ENCODE measurements at regions not wholly inside any gene's neighbourhood (a gene's known extent, or its start where the extent isn't known, plus 50 kb on each side); places are given as distances from the start of the nearest gene placed in this dataset.

DNA sequence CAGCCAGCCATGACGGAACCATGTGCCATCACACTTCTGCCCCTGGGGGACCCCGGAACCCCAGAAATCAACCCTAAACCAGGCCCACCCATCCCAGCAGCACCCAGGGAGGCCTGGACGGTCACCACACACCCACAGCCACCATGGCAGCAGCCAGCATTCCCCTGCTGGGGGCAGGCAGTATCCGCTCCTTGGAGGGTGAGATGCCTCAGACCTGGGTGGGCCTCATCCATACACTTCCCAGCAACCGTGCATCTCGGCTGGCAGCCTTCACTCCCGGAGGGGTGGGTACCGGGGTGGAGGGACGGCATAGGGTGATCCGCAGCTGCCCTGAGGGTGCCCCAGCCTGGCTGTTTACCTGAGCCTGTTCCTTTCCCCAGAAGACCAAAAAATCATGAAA, 69.1 kb upstream of the FAM20C start:
- Histone ChIP-seq H3K36me3 (replicated peaks in 1 of 2; ENCODE audit: control insufficient read depth in 1 of 2, insufficient read depth in 2 of 2, low read length in 2 of 2) (no peaks in the 10 kb centered on the region), H3K9me3 (replicated peaks in 1 of 2; ENCODE audit: control insufficient read depth in 1 of 2, insufficient read depth in 1 of 2, low read length in 2 of 2) (no peaks in the 10 kb centered on the region), H2AFZ (ENCODE audit: insufficient read depth, low read depth, low read length, poor library complexity, severe bottlenecking) (no peak overlapping the region), H3K27ac (ENCODE audit: low read depth in 1 of 2, low read length in 2 of 2) (no peak overlapping the region), H3K27me3 (ENCODE audit: control insufficient read depth in 2 of 2, insufficient read depth in 2 of 2, low read length in 2 of 2) (no peaks in the 10 kb centered on the region), H3K9ac (ENCODE audit: insufficient read depth, low read length, poor library complexity, severe bottlenecking) (no peak overlapping the region), H4K20me1 (ENCODE audit: insufficient read depth, low read length) (no peaks in the 10 kb centered on the region), H3K79me2 (ENCODE audit: insufficient read depth, low read length) (no peaks in the 10 kb centered on the region), H3K4me3 (replicated peaks in 1 of 3; ENCODE audit: low read depth in 2 of 3, low read length in 3 of 3) (no peak overlapping the region), H3K4me1 (ENCODE audit: control insufficient read depth in 1 of 2, insufficient read depth in 2 of 2, low read length in 2 of 2) (peaks cover 46 to 66% of the 10 kb centered on the region in 2 donors), H3K4me2 (replicated peaks; ENCODE audit: extremely low read depth, low read length, poor library complexity, severe bottlenecking) (no peak overlapping the region)
- H3K27ac Mint-ChIP-seq: peak overlapping the region in 1 of 7 donors; percentile 19
- peaks cover 57% of the 10 kb centered on the region for H3K4me1 Mint-ChIP-seq
- no peak for DNase-seq
- H3K4me3 Mint-ChIP-seq: no peak overlapping the region
- peaks cover 2 to 3% of the 10 kb centered on the region in 2 donors for H3K36me3 Mint-ChIP-seq
- H3K27me3 Mint-ChIP-seq (ENCODE audit: low read depth in 3 of 3): peaks cover 0 to 3% (median 1%) of the 10 kb centered on the region in 3 donors
- no peaks in the 10 kb centered on the region for H3K9me3 Mint-ChIP-seq
- WGBS (ENCODE audit: insufficient coverage): 92% methylated on average over 5 of the region's 10 CpGs
- TF ChIP-seq, protein P1, sequence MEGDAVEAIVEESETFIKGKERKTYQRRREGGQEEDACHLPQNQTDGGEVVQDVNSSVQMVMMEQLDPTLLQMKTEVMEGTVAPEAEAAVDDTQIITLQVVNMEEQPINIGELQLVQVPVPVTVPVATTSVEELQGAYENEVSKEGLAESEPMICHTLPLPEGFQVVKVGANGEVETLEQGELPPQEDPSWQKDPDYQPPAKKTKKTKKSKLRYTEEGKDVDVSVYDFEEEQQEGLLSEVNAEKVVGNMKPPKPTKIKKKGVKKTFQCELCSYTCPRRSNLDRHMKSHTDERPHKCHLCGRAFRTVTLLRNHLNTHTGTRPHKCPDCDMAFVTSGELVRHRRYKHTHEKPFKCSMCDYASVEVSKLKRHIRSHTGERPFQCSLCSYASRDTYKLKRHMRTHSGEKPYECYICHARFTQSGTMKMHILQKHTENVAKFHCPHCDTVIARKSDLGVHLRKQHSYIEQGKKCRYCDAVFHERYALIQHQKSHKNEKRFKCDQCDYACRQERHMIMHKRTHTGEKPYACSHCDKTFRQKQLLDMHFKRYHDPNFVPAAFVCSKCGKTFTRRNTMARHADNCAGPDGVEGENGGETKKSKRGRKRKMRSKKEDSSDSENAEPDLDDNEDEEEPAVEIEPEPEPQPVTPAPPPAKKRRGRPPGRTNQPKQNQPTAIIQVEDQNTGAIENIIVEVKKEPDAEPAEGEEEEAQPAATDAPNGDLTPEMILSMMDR (IDR thresholded peaks at IDR 0.05): no peak
- intact Hi-C loops (cut with micrococcal nuclease): no loop called here

GRCh38 chr7:124130-124949, 68.0 kb upstream of the FAM20C start:
- WGBS (ENCODE audit: insufficient coverage): 88% methylated on average over 20 of the region's 21 CpGs
- H3K36me3 Mint-ChIP-seq: peaks cover 2 to 3% of the 10 kb centered on the region in 2 donors
- Histone ChIP-seq H3K27ac (ENCODE audit: low read depth in 1 of 2, low read length in 2 of 2) (no peak overlapping the region), H3K4me1 (ENCODE audit: control insufficient read depth in 1 of 2, insufficient read depth in 2 of 2, low read length in 2 of 2) (peaks cover 46 to 66% of the 10 kb centered on the region in 2 donors), H2AFZ (ENCODE audit: insufficient read depth, low read depth, low read length, poor library complexity, severe bottlenecking) (no peak overlapping the region), H3K9ac (ENCODE audit: insufficient read depth, low read length, poor library complexity, severe bottlenecking) (no peak overlapping the region), H3K27me3 (ENCODE audit: control insufficient read depth in 2 of 2, insufficient read depth in 2 of 2, low read length in 2 of 2) (no peaks in the 10 kb centered on the region), H3K4me2 (replicated peaks; ENCODE audit: extremely low read depth, low read length, poor library complexity, severe bottlenecking) (no peak overlapping the region), H3K9me3 (replicated peaks in 1 of 2; ENCODE audit: control insufficient read depth in 1 of 2, insufficient read depth in 1 of 2, low read length in 2 of 2) (no peaks in the 10 kb centered on the region), H3K4me3 (replicated peaks in 1 of 3; ENCODE audit: low read depth in 2 of 3, low read length in 3 of 3) (no peak overlapping the region), H3K36me3 (replicated peaks in 1 of 2; ENCODE audit: control insufficient read depth in 1 of 2, insufficient read depth in 2 of 2, low read length in 2 of 2) (no peaks in the 10 kb centered on the region), H3K79me2 (ENCODE audit: insufficient read depth, low read length) (no peaks in the 10 kb centered on the region), H4K20me1 (ENCODE audit: insufficient read depth, low read length) (no peaks in the 10 kb centered on the region)
- no peak overlapping the region for H3K27ac Mint-ChIP-seq
- TF ChIP-seq, protein P1 (IDR thresholded peaks at IDR 0.05): no peak
- H3K4me3 Mint-ChIP-seq: no peak overlapping the region
- peaks cover 0 to 3% (median 1%) of the 10 kb centered on the region in 3 donors for H3K27me3 Mint-ChIP-seq (ENCODE audit: low read depth in 3 of 3)
- H3K4me1 Mint-ChIP-seq: peaks cover 54% of the 10 kb centered on the region
- no peaks in the 10 kb centered on the region for H3K9me3 Mint-ChIP-seq
- intact Hi-C loops (cut with micrococcal nuclease): no loop called here
- DNase-seq: no peak

Data from CD14-positive monocyte (primary cell).